Tibial nerve (tissue), 4 donors: ENCODE measurements at regions not wholly inside any gene's neighbourhood (a gene's known extent, or its start where the extent isn't known, plus 50 kb on each side); places are given as distances from the start of the nearest gene placed in this dataset.

Experiments
- CTCF ChIP-seq, 5 experiments: fragments of 200-600 bp in 3 of 5; fragments of 450-650 bp in 2 of 5; sonication (generic) in 3 of 5; IDR thresholded peaks; one replicate each; pipeline ENCODE4 v1.5.1; 2016 to 2019; ENCODE audit warnings: antibody characterized with exemption in 5 of 5, mild to moderate bottlenecking in 3 of 5, moderate library complexity in 2 of 5
- EP300 ChIP-seq, 2 donors: sonication (generic); formaldehyde crosslinking; IDR thresholded peaks; one replicate each; pipeline ENCODE4 v1.6.1; 2017; ENCODE audit warnings: antibody characterized with exemption in 2 of 2, mild to moderate bottlenecking in 1 of 2
- POLR2A ChIP-seq, 2 donors: fragments of 450-650 bp; IDR thresholded peaks; one replicate each; pipeline ENCODE4 v1.6.1; 2017; ENCODE audit warnings: antibody characterized with exemption in 2 of 2, mild to moderate bottlenecking in 2 of 2, moderate library complexity in 2 of 2

GRCh38 chr13:50561739-50562138 lies 281.8 kb downstream of the DLEU7 start:
- no peak for TF ChIP-seq CTCF (IDR thresholded peaks at IDR 0.05)
- TF ChIP-seq POLR2A (IDR thresholded peaks at IDR 0.05), result no peak
- TF ChIP-seq EP300 (IDR thresholded peaks at IDR 0.05), result no peak
